GM18867 (cell line): ENCODE measurements at regions not wholly inside any gene's neighbourhood (a gene's known extent, or its start where the extent isn't known, plus 50 kb on each side); places are given as distances from the start of the nearest gene placed in this dataset.
"Not testable (repeated sequence)": the region's sequence is repeated elsewhere in the genome, so short reads cannot be mapped to it uniquely, and the experiment has no call there.

Experiments
- ATAC-seq: cut with Tn5 transposase; IDR thresholded peaks from one replicate; pipeline ENCODE4 v1.9.1; 2021; ENCODE audit warnings: mild to moderate bottlenecking, moderate library complexity; ENCODE audit not compliant: unreplicated experiment

DNA sequence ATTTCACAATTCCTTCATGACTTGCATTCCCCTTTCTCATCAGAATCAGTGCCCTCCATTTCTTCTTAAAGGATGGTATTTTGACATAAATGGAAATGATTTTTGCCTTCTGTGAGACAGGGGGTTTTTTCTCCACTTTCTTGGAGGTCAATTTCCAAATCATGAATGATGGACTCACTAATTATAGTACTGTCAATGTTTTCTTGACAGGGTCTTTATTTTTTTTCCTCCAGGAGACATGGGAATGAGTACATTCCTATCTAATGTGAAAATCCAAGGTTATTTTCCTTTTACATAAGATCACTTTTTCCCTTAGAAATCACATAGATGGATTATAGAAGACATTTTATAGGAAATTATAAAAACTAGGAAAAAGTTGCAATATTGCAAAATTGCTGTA, 141.7 kb downstream of the SPATA31A6 start:
- not testable (repeated sequence) for ATAC-seq

DNA sequence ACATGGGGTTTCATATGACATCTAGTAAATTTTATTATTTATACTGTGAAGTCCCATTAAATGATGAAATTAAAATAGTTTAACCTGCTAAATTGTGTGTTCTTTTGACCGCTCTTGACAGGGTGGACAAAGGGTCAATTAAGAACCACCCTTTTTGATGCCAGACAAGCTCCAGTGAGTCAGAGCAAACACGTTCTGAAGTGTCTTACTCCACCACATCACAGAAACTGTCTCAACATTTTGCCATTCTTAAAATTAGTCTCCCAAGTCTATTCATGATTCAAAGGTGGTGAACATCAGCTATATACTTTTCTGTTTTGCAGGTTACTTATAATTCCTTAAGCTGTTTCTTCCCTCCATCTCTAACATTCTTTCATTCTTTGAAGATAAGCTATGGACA, 142.1 kb downstream of the SPATA31A6 start:
- not testable (repeated sequence) for ATAC-seq

DNA sequence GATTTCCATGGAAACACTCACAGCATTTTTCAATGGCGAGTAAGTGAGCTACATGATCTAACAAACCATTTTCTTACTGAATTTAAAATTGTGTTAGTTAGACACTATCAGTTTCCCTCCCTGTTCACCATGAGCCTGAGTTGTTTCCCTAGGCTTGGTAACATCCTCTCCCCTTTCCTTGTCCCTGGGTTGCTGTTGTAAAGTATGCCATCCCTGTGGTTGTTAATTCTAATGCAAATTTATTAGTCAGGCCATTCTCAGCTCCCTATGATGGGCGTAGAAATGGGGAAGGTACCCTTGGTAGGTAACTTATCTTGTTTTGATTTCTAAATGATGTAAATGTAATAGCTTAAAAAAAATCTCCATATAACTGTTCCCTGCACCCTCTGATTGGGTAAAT, 143.0 kb downstream of the SPATA31A6 start:
- ATAC-seq = not testable (repeated sequence)

DNA sequence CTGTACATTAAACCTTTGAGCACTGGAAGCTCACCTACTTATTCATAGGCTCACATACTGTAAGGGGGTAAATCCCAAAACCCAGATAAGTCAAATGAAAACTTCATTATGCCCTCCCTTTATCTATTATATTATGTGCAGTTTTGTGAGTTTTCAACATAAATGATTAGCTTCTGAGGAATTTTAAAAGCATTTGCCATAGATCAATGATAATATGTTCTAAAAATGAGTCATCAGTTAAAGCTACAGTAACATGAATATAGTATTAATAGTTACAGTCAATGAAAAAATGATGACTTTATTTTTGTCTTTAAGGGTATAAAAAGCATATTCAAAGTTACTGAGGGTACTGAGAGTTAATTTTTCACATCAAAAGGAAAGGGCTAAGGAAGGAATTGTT, 151.9 kb downstream of the SPATA31A6 start:
- ATAC-seq = not testable (repeated sequence)

DNA sequence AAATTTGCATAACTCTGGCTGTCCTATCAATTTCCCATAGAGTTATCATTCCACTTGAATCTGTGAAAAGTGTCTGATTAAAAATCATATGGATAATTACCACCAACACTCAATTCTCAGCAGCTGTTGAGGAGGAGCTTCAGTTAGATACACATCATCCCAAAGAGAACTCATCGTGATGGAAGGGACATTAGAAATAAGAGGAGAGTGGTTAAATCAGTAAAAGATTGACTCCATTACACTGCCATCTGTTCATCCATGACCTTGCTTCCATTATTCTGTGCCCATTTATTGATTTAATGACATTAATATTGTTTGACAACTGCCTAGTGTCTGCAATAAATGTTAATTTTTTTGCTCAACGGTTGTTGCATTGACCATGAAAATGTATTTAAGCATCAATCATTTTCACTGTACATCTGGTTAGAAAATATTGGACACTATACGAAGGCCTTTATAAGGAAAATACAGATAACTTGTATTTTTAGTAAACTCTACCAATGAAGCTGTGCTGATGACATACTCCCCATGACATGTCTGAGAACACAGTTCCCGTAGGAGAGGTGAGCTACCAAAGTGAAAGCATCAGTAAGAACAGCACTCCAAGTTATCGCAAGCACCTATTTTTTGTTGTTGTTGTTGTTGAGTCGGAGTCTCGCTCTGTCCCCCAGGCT, 152.7 kb downstream of the SPATA31A6 start:
- ATAC-seq = not testable (repeated sequence)

DNA sequence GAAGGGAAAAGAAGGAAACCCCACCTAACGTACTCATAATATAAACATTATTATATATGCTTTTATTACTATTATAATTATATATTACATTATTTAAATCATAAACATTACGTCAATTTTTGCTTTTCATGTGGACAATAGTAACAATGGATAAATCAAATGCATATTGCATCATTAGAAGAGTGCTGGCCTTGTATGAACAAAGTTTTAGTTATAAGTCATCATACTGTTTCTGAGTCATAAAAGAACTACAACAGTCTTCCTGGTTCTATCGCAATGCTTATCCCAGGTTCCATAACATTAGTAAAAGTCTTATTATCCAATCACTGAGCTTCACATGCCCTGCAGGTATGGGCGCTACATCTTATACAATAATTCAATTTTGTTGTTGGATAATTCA, 154.8 kb downstream of the SPATA31A6 start:
- not testable (repeated sequence) for ATAC-seq

DNA sequence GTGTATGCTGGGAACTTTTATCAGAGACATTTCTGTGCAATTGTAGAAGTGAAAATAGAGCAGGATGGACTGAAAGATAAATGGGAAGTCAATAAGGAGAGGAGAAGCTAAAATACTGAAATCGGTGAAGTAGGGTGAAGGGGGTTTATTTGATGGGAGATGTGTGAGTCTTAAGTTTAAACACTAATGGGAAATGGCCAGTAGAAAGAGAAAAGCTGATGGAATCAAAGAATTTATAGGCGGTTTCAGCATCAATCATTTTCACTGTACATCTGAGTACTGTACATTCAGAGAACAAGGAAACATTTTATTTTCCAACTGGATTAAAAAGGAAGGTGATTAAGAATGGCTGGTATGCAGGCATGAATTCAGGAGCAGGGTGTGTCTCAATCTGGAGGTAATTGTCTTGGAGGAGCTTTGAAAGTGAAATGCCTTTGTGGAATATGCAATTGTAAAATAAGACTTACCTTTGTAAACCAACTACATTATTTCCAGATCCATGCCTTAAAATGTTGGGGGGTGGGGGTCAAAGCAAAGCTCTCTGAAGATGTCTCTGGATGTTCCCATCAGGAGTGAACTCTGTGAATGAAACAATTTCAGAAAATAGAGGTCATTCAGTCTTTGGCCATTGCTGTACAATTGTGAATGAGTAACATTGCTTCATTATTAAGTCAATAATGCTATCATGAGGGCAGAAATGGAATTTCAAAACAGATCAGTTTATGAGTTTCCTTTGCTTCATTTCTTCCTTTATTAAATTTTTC, 156.4 kb downstream of the SPATA31A6 start:
- not testable (repeated sequence) for ATAC-seq

DNA sequence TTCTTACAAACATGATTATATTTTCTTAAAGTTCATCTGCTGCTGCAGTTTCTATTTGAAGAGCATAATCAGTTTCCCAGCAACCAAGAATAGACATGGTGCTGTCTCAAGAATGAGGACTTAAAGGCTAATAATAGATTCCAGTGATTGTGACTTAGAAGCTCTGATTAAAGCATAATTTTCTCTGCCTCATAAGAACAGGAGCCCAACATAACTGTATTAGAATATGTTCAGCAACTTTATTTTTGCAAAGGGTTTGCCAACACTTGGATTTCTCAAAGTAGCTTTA, 156.9 kb downstream of the SPATA31A6 start:
- not testable (repeated sequence) for ATAC-seq

DNA sequence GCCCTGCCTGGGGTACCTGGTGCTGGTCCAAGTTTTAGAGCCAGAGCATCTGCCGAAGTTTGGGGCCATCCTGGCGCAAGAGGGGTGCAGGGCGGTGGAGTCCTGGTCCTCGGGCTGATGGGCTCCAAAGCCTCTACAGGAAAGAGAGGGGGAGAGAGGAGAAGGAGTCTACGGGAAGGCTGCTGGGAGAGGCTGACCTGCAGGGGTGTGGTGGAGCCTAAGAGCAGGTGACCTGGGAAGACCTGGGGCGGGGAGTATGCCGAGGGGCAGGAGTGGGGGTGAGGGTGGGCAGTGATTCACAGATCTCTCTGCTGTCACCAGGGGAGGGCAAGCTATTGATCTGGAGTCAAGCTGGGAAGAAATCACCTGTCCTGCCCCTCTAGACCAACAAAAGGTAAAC, 158.4 kb downstream of the SPATA31A6 start:
- not testable (repeated sequence) for ATAC-seq

DNA sequence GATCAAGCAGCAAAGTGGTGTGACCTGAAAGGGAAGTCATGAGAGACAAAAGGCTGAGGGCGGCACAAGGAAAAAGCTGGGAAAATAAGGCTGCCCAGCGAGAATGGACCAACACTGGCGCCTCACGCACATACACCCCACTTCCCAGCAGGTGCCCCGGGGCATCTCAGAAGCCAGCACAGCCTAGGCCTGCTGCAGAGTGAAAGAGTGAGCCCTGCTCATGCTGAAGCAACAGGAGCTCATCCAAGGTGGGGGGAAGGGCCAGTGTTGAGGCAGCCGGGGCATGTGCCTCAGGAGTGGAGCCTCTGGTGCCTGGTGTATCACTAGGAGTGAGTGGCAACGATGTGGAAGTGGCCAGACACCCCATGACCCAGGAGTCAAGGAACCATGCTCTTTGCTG, 158.8 kb downstream of the SPATA31A6 start:
- ATAC-seq = not testable (repeated sequence)

DNA sequence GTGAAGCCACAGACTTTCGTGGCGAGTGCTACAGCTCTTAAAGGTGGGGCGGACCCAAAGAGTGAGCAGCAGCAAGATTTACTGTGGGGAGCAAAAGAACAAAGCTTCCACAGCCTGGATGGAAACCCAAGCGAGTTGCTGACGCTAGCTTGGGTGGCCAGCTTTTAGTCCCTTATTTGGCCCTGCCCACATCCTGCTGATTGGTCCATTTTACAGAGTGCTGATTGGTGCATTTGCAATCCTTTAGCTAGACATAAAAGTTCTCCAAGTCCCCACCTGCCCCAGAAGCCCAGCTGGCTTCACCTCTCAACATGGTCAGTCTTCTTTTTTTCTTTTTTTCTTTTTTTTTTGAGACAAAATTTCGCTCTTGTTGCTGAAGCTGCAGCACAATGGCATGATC, 161.0 kb downstream of the SPATA31A6 start:
- ATAC-seq = not testable (repeated sequence)

DNA sequence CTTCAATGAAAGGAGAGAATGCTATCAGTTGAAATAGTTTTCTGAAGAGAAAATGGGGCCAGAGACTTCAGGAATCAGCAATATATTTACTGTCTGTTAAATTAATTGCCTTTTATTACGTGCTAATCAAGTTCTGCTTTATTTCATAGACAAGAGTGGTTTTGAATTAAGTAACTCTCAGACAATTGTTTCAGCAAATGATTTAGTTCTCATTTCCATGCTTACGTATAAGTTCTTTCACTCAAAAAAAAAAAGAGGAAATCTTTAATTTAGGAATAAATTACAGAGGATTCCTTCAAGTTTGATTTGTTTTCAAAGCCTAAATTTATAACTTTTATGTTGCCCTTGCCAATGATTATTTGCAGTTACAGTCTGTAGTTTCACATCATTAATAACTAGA, 163.5 kb downstream of the SPATA31A6 start:
- ATAC-seq = not testable (repeated sequence)

DNA sequence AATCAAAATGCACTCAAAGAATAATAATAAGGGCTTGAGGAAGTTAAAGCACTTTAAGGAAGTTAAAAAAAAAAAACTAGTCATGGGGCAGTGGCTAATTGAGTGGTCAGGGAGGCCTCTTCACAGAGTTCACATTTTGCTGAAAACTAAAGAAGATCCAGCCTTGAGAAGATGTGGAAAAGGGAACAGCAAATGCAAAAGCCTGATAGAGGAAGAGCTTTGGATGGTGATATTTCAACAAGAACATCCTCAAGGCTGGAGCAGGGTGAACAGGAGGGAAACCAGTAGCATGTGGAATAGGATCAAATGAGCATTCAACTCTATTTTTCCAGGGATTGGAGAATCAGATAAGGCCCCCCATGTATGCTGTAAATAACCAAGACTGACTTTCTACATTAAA, 165.7 kb downstream of the SPATA31A6 start:
- ATAC-seq = not testable (repeated sequence)

DNA sequence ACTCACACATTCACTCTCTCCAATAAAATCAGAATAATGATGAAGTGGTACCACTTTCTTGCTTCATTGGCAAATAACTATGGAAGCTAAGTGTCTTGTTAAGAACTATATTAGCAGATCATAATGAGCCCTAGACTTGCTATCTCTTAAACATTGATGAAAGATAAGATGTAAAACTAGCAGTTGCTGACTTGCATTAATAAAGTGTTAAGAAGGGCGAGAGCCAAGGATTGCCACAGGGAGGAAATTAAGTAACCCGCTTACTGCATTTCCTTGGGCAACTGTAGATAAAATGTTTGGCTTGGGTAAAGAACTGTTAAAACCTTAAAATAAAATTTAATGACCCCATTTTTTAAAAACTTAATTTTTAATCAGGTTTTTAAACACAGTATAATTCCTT, 167.0 kb downstream of the SPATA31A6 start:
- ATAC-seq = not testable (repeated sequence)

DNA sequence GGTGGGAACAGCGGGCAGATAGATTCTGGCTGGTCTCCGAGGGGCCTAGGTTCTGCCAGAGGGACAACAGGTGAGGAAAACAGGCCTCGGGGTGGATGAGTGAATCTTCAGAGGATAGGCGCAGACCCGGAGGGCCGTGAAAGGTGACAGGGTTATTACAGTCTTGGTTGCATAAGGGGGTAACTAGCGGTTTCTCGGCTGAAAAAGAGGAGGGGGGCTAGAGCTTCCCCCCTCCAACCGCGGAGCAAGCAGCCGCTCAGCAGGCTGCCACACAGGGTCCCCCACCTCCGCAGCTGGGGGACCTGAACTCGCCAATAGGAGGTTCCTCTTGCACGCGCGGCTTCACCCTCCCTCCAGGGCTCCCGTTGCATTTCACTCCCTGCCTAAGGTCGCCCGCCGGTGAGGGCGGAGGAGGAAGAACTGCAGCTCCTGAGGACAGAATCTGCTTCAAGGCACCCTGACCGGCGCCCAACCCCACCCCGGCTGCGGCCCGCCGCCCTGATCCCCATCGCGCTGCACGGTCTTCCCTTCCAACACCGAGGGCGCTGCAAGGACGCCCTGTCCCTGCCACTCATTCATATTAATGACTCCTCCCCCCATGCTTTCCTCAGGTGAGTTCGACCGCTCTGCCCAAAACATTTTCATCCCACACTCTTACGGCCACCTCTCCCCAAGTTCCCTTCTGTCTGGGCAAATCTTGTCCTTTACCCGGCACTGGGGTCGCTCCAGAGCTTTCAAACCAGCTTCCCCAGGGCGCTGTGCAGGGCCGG, 174.3 kb downstream of the SPATA31A6 start:
- not testable (repeated sequence) for ATAC-seq

DNA sequence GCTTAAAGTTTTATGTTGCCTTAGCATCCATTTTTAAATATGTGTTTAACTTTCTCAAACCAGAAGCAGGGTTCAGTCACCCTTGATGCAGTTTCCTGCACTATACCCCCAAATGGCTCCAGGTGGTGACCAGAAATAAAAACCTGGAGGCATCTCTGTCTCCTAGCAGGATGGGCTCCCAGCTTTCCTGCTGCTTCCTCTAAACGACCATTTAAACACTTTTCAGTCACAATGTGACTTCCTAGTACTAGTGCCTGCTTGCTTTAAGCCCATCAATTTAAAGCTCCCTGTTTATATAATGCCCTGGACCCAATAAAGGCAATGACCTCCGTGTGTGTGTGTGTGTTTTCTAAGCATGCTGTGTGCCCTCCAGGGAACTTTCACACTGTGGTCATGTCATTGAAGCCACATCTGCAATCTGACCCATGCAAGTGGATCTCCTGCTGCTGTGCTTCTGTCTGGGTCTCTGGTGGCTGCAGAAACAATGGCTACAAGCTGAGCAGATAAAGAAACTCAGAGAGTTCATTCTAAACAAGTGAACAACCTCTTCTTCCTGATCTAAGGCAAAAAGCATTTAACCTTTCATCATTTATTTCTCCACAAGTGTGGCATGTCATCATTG, 175.3 kb downstream of the SPATA31A6 start:
- ATAC-seq = not testable (repeated sequence)

DNA sequence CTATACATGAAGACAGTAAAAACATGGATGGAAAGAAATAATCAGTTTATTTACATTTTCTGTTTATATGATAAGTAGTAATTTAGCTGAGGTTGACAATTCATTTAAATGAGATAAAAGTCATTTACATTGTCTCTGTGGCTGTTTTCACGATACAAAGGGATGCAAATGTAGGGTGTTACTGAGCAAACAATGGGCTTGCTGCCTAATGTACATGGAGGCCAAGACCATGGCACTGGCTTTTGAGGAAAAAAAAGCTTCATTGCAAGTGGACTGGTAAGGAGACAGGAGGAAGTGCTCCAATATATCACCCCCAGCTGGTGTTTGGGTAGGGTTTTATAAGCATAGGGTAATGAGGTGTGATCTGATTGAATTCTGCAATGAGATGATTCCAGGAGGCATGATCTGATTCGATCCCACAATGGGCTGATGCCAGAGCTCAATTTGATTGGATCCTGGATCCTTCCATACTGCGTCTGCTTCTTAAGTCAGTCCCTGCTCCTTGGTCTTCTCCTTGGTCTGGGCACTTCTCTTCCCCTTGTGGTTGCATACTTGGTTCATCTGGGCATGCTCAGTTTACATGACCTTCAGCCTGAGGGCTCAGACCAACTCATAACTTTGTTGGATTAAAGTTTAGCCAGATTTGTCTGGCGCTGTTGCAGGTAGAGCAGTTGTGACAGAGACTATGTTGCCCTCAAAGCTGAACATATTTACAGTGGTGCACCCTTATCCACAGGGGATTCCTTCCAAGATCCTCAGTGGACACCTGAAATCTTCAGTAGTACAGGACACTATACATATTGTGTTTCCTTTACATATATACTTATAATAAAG, 181.2 kb downstream of the SPATA31A6 start:
- ATAC-seq = not testable (repeated sequence)

DNA sequence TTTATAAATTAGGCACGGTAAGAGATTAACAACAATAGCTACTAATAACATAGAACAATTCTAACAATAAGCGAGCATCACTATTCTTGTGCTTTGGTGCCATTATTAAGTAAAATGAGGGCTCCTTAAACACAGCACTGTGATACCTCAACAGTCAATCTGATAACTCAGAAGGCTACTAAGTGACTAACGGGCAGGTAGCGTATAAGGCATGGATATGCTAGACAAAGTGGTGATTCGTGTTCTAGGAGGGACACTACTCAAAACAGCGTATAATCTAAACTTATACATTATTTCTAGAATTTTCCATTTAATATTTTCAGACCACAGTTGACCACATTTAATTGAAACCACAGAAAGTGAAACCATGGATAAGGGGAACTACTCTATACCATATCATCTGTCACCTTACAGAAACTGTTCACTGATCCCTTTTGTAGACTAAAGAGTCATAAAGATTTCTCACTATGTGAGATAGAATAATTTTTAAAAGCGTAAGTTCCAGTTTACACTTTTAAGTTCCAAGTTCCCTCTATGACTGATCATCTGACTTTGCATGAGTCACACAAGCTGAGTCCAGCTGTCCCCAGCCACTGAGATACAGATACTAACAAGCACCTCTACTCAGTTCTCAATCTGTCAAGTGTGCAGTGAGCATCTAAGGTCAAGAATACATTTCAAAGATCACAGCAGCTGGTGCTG, 181.9 kb downstream of the SPATA31A6 start:
- peak; percentile 93 for ATAC-seq

DNA sequence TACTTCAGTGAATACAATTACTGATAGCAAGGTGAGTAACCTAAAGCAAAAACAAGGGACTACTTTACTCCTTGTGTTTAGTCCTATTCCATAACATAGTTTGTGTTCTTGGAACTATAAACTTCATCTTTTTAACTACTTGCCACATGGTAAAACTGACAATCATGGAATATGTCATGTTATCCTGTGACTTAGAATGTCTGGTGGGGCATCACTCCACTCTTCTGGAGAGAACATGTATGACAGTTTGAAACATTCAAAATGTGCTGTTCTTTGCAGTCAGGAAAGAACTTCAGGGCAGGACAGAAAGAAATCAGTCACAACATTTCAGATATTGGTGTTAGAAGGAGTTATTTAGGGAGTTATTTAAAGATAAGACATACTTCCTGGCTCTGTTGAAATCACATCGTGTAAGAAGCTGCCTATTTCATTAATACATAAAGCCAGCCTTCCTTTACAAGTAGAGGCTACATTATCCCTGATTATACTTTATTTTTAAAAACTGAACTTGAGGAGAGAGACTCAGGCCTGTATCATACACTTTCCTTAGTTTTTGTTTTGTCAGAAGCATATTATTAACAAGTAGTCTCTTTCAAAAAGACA, 184.9 kb downstream of the SPATA31A6 start:
- ATAC-seq = not testable (repeated sequence)
